LNCaP clone FGC (cell line): ENCODE measurements at regions not wholly inside any gene's neighbourhood (a gene's known extent, or its start where the extent isn't known, plus 50 kb on each side); places are given as distances from the start of the nearest gene placed in this dataset.

ENCODE experiments used
- DNase-seq: peaks from one replicate; pipeline ENCODE4 v3.0.0-alpha.2; 2011; ENCODE audit warnings: low read depth
- H3K4me3 ChIP-seq: 2 replicates; pipeline ENCODE4 v1.5.1; 2011; ENCODE audit warnings: mild to moderate bottlenecking, low read depth, low read length, control low read depth
- TF ChIP-seq, protein P1 (sequence below): IDR thresholded peaks from 2 replicates; pipeline ENCODE4 v1.5.1; 2012; ENCODE audit warnings: mild to moderate bottlenecking; ENCODE audit not compliant: control insufficient read depth, insufficient read depth; ENCODE audit errors: extremely low read depth

DNA sequence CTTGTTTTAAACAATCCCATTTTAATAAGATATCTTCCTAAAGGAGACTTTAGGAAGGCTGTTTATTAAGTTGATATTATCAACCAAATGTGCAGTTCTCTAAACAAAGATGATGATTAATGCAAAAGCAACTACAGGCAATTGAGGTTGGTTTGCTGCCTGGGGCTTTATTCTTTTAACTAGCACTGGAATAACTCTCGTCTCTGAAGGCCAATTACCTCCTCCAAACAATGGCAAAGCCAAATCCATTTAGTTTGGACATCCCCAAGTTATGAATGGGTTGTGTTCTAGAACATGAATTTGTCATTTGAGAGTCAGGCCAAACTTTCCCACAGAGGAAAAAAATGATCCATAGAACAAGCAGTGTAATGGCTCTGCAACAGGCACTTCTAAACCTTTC is 114.1 kb downstream of the SLC16A9 start:
- TF ChIP-seq, protein P1, sequence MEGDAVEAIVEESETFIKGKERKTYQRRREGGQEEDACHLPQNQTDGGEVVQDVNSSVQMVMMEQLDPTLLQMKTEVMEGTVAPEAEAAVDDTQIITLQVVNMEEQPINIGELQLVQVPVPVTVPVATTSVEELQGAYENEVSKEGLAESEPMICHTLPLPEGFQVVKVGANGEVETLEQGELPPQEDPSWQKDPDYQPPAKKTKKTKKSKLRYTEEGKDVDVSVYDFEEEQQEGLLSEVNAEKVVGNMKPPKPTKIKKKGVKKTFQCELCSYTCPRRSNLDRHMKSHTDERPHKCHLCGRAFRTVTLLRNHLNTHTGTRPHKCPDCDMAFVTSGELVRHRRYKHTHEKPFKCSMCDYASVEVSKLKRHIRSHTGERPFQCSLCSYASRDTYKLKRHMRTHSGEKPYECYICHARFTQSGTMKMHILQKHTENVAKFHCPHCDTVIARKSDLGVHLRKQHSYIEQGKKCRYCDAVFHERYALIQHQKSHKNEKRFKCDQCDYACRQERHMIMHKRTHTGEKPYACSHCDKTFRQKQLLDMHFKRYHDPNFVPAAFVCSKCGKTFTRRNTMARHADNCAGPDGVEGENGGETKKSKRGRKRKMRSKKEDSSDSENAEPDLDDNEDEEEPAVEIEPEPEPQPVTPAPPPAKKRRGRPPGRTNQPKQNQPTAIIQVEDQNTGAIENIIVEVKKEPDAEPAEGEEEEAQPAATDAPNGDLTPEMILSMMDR: no peak
- DNase-seq: no peak
- H3K4me3 ChIP-seq: no peak overlapping the region

DNA sequence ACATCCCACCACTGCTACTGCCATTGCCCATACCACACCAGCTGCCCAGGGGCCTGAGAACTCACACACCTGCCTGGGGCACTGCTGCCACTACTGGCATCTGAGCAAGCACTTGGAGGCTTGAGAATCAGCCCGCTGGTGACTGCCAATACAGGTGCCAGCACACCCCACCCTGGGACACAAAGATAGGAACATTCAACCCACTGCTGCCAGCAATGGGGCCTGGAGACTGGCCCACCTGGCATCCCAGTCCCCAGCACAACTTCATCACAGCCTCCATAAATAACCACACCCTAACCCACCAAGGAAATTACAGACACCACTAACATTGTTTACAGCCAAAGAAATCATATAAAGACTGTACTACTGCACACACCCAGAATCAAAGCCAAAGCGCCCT is 115.9 kb downstream of the SLC16A9 start:
- DNase-seq: no peak
- TF ChIP-seq, protein P1: no peak
- no peak overlapping the region for H3K4me3 ChIP-seq

DNA sequence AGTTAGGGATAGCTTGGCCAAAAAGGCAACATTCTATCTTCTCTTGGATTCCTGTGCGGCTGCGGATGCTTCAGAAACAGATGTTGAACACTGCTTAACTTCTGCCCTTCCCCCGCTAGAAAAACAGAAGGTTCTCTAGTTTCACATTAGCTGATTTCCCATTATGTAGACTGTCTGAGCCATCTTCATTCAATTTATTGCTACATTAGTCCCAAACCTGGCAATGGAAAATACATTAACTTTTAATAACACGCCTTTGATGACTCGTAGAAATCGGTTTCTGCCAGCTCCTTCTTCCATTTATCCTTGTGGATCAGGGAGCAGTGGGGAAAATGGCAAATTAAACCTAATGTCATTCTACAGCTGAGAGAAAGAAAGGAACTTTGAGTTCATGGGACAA is 119.9 kb downstream of the SLC16A9 start:
- DNase-seq: no peak
- no peak overlapping the region for H3K4me3 ChIP-seq
- TF ChIP-seq, protein P1: no peak

GRCh38 chr10:59588791-59589190 is 120.9 kb downstream of the SLC16A9 start:
- H3K4me3 ChIP-seq: no peak overlapping the region
- TF ChIP-seq, protein P1: no peak
- DNase-seq: no peak

DNA sequence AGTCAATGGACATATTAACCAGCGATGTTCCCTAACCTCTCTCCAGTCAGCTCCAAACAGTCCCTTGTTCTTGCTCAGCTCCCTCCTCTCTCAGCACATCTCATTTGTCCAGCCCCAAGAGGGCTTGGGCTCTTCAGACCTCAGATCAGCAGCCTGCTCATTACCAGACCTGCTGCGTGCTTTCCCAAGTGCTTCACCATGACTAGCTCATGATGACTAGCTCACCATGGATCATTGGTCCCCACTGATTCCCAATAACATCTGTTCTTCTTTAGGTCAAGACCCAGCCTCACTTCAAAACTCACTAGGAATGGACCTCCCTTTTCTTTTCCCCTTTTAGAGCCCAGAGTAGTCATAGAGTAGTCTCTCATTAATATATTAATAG is 121.9 kb downstream of the SLC16A9 start:
- H3K4me3 ChIP-seq: no peak overlapping the region
- no peak for DNase-seq
- TF ChIP-seq, protein P1: no peak

GRCh38 chr10:59587083-59587755 is 122.4 kb downstream of the SLC16A9 start:
- no peak for DNase-seq
- TF ChIP-seq, protein P1: no peak
- H3K4me3 ChIP-seq: no peak overlapping the region

GRCh38 chr10:59586407-59586891 is 123.2 kb downstream of the SLC16A9 start:
- peak; percentile 65 for DNase-seq
- H3K4me3 ChIP-seq: no peak overlapping the region
- TF ChIP-seq, protein P1: no peak
